ENCODE measurements at regions not wholly inside any gene's neighbourhood (a gene's known extent, or its start where the extent isn't known, plus 50 kb on each side); places are given as distances from the start of the nearest gene placed in this dataset.

- TF ChIP-seq, protein P1, sequence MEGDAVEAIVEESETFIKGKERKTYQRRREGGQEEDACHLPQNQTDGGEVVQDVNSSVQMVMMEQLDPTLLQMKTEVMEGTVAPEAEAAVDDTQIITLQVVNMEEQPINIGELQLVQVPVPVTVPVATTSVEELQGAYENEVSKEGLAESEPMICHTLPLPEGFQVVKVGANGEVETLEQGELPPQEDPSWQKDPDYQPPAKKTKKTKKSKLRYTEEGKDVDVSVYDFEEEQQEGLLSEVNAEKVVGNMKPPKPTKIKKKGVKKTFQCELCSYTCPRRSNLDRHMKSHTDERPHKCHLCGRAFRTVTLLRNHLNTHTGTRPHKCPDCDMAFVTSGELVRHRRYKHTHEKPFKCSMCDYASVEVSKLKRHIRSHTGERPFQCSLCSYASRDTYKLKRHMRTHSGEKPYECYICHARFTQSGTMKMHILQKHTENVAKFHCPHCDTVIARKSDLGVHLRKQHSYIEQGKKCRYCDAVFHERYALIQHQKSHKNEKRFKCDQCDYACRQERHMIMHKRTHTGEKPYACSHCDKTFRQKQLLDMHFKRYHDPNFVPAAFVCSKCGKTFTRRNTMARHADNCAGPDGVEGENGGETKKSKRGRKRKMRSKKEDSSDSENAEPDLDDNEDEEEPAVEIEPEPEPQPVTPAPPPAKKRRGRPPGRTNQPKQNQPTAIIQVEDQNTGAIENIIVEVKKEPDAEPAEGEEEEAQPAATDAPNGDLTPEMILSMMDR (IDR thresholded peaks at IDR 0.05), result no peak
- no peak for TF ChIP-seq POLR2A (IDR thresholded peaks at IDR 0.05)
Observed at GRCh38 chr15:31847961-31848360, 182.4 kb upstream of the CHRNA7 start.

All from right lobe of liver (tissue), 4 donors.